ENCODE measurements at regions not wholly inside any gene's neighbourhood (a gene's known extent, or its start where the extent isn't known, plus 50 kb on each side); places are given as distances from the start of the nearest gene placed in this dataset.
A peak's percentile ranks its signal among the peaks of the same experiment; 100 is the strongest.

- no peaks in the 10 kb centered on the region for H3K9me3 ChIP-seq
- no peaks in the 10 kb centered on the region for H3K36me3 ChIP-seq
- intact Hi-C loops (cut with DNase I), result no loop called here
- no peaks in the 10 kb centered on the region for H3K27me3 ChIP-seq
- no peak overlapping the region for H3K27ac ChIP-seq
- ATAC-seq (no peak), DNase-seq (no peak)
- H3K4me1 ChIP-seq, result peaks cover 17% of the 10 kb centered on the region
- H3K4me3 ChIP-seq, result no peak overlapping the region
- TF ChIP-seq CTCF (IDR thresholded peaks at IDR 0.05), result no peak
Measured at GRCh38 chr13:33508060-33508459, 222.5 kb upstream of the STARD13 start.

GRCh38 chr13:33509642-33510229, 224.2 kb upstream of the STARD13 start:
- no peak for DNase-seq
- ATAC-seq, result peak; percentile 91
- intact Hi-C loops (cut with DNase I), result no loop called here

GRCh38 chr13:33510350-33510970, 224.9 kb upstream of the STARD13 start:
- no peak for TF ChIP-seq CTCF (IDR thresholded peaks at IDR 0.05)
- H3K4me3 ChIP-seq, result no peak overlapping the region
- no peak for DNase-seq
- H3K4me1 ChIP-seq, result peaks cover 17% of the 10 kb centered on the region
- H3K36me3 ChIP-seq, result no peaks in the 10 kb centered on the region
- no peaks in the 10 kb centered on the region for H3K27me3 ChIP-seq
- H3K27ac ChIP-seq, result peak overlapping the region; percentile 85
- no peaks in the 10 kb centered on the region for H3K9me3 ChIP-seq
- intact Hi-C loops (cut with DNase I), result no loop called here
- ATAC-seq, result no peak

More at GRCh38 chr13:33509642-33510229, 224.2 kb upstream of the STARD13 start:
- no peaks in the 10 kb centered on the region for H3K27me3 ChIP-seq
- no peaks in the 10 kb centered on the region for H3K9me3 ChIP-seq
- H3K36me3 ChIP-seq, result no peaks in the 10 kb centered on the region
- no peak overlapping the region for H3K4me3 ChIP-seq
- H3K27ac ChIP-seq, result peak overlapping the region; percentile 85
- peaks cover 17% of the 10 kb centered on the region for H3K4me1 ChIP-seq
- no peak for TF ChIP-seq CTCF (IDR thresholded peaks at IDR 0.05)

- DNase-seq (no peak), ATAC-seq (no peak)
- peaks cover 17% of the 10 kb centered on the region for H3K4me1 ChIP-seq
- TF ChIP-seq CTCF (IDR thresholded peaks at IDR 0.05), result no peak
- H3K36me3 ChIP-seq, result no peaks in the 10 kb centered on the region
- intact Hi-C loops (cut with DNase I), result no loop called here
- H3K27me3 ChIP-seq, result no peaks in the 10 kb centered on the region
- H3K4me3 ChIP-seq, result no peak overlapping the region
- H3K9me3 ChIP-seq, result no peaks in the 10 kb centered on the region
- no peak overlapping the region for H3K27ac ChIP-seq
Measured at GRCh38 chr13:33512880-33513554, 227.5 kb upstream of the STARD13 start.

- no peaks in the 10 kb centered on the region for H3K36me3 ChIP-seq
- no peak for TF ChIP-seq CTCF (IDR thresholded peaks at IDR 0.05)
- H3K9me3 ChIP-seq, result no peaks in the 10 kb centered on the region
- intact Hi-C loops (cut with DNase I), result no loop called here
- no peak for ATAC-seq
- H3K4me3 ChIP-seq, result no peak overlapping the region
- DNase-seq, result no peak
- H3K27ac ChIP-seq, result no peak overlapping the region
- H3K27me3 ChIP-seq, result no peaks in the 10 kb centered on the region
- H3K4me1 ChIP-seq, result peaks cover 16% of the 10 kb centered on the region
Measured at GRCh38 chr13:33514362-33514761, 228.8 kb upstream of the STARD13 start.

Data from upper lobe of right lung (tissue), 1 donor.